Neural progenitor cell (in vitro differentiated cells): ENCODE measurements at regions not wholly inside any gene's neighbourhood (a gene's known extent, or its start where the extent isn't known, plus 50 kb on each side); places are given as distances from the start of the nearest gene placed in this dataset.

Source experiments
- DNase-seq: peaks from one replicate; pipeline ENCODE4 v3.0.0-alpha.2; 2016; ENCODE audit warnings: low spot score
- H2AFZ ChIP-seq: fragments of 200-600 bp; sonication (generic); replicated peaks from 2 replicates; pipeline ENCODE4 v1.6.1; 2016; ENCODE audit warnings: antibody characterized with exemption
- H3F3A ChIP-seq: fragments of 200-600 bp; sonication (generic); 2 replicates; pipeline ENCODE4 v1.6.1; 2016; ENCODE audit warnings: antibody characterized with exemption, low read depth
- H3K27ac ChIP-seq: fragments of 200-600 bp; sonication (generic); 2 replicates; pipeline ENCODE4 v1.5.1; 2016; ENCODE audit warnings: mild to moderate bottlenecking
- H3K27me3 ChIP-seq: fragments of 200-600 bp; sonication (generic); 2 replicates; pipeline ENCODE4 v1.6.1; 2016; ENCODE audit warnings: mild to moderate bottlenecking, moderate library complexity
- H3K36me3 ChIP-seq: fragments of 200-600 bp; sonication (generic); 2 replicates; pipeline ENCODE4 v1.5.1; 2016
- H3K4me1 ChIP-seq: fragments of 200-600 bp; sonication (generic); 2 replicates; pipeline ENCODE4 v1.6.1; 2016; ENCODE audit warnings: mixed run types
- H3K4me2 ChIP-seq: fragments of 200-600 bp; sonication (generic); 2 replicates; pipeline ENCODE4 v1.6.1; 2016
- H3K4me3 ChIP-seq: fragments of 200-600 bp; sonication (generic); 2 replicates; pipeline ENCODE4 v1.5.1; 2016
- H3K79me2 ChIP-seq: fragments of 200-600 bp; sonication (generic); 2 replicates; pipeline ENCODE4 v1.6.1; 2016; ENCODE audit warnings: low read depth
- H3K9ac ChIP-seq: fragments of 200-600 bp; sonication (generic); 2 replicates; pipeline ENCODE4 v1.6.1; 2016
- H3K9me3 ChIP-seq: fragments of 200-600 bp; sonication (generic); 2 replicates; pipeline ENCODE4 v1.5.1; 2016; ENCODE audit warnings: low read depth
- H4K20me1 ChIP-seq: fragments of 200-600 bp; sonication (generic); 2 replicates; pipeline ENCODE4 v1.6.1; 2016; ENCODE audit warnings: low read depth
- H3K27ac Mint-ChIP-seq: 3 replicates; pipeline ENCODE4 v1.8.0; 2021; ENCODE audit warnings: mixed read lengths
- H3K27me3 Mint-ChIP-seq: 2 replicates; pipeline ENCODE4 v1.8.0; 2022; ENCODE audit warnings: low read depth, mild to moderate bottlenecking, inconsistent platforms, moderate library complexity, mixed read lengths; ENCODE audit not compliant: insufficient read depth
- H3K36me3 Mint-ChIP-seq: 3 replicates; pipeline ENCODE4 v1.8.0; 2021; ENCODE audit warnings: mixed read lengths
- H3K4me1 Mint-ChIP-seq: 3 replicates; pipeline ENCODE4 v1.8.0; 2021; ENCODE audit warnings: mixed read lengths
- H3K4me3 Mint-ChIP-seq: 3 replicates; pipeline ENCODE4 v1.8.0; 2021; ENCODE audit warnings: mild to moderate bottlenecking, moderate library complexity, mixed read lengths
- H3K9me3 Mint-ChIP-seq: 3 replicates; pipeline ENCODE4 v1.8.0; 2020; ENCODE audit warnings: mixed read lengths
- CTCF ChIP-seq: fragments of 200-600 bp; sonication (generic); IDR thresholded peaks from 2 replicates; pipeline ENCODE4 v1.5.1; 2017; ENCODE audit warnings: antibody characterized with exemption, mild to moderate bottlenecking
- EZH2 ChIP-seq: fragments of 200-600 bp; sonication (generic); IDR thresholded peaks from 2 replicates; pipeline ENCODE4 v1.6.1; 2017; ENCODE audit warnings: antibody characterized with exemption, mild to moderate bottlenecking, moderate library complexity
- EZH2phosphoT487 ChIP-seq: fragments of 200-600 bp; sonication (generic); IDR thresholded peaks from 2 replicates; pipeline ENCODE4 v1.6.1; 2017; ENCODE audit warnings: antibody characterized with exemption

- Histone ChIP-seq H3K4me2 (no peak overlapping the region), H2AFZ (no peak overlapping the region), H3K27me3 (no peaks in the 10 kb centered on the region), H3K9me3 (no peaks in the 10 kb centered on the region), H3K4me3 (no peak overlapping the region), H4K20me1 (peaks cover 68% of the 10 kb centered on the region), H3K9ac (no peak overlapping the region), H3F3A (peaks cover 42% of the 10 kb centered on the region), H3K79me2 (peaks cover 100% of the 10 kb centered on the region), H3K36me3 (no peaks in the 10 kb centered on the region), H3K4me1 (peaks cover 65% of the 10 kb centered on the region), H3K27ac (no peak overlapping the region)
- TF ChIP-seq EZH2, result no peak
- TF ChIP-seq CTCF, result no peak
- Mint-ChIP-seq H3K36me3 (peaks cover 16% of the 10 kb centered on the region), H3K9me3 (no peaks in the 10 kb centered on the region), H3K27ac (peak overlapping the region; percentile 47), H3K4me1 (peaks cover 77% of the 10 kb centered on the region), H3K4me3 (no peak overlapping the region), H3K27me3 (peaks cover 2% of the 10 kb centered on the region)
- DNase-seq, result no peak
Observed at GRCh38 chr6:21738180-21739094, 144.9 kb downstream of the SOX4 start.

- no peak overlapping the region for H3K9ac ChIP-seq
- peaks cover 100% of the 10 kb centered on the region for H3K79me2 ChIP-seq
- H3K4me3 ChIP-seq, result no peak overlapping the region
- peaks cover 40% of the 10 kb centered on the region for H3F3A ChIP-seq
- H4K20me1 ChIP-seq, result peaks cover 60% of the 10 kb centered on the region
- TF ChIP-seq CTCF (no peak), EZH2 (no peak), EZH2phosphoT487 (no peak)
- Mint-ChIP-seq H3K36me3 (peaks cover 14% of the 10 kb centered on the region), H3K9me3 (no peaks in the 10 kb centered on the region), H3K4me3 (peak overlapping the region; percentile 35), H3K27me3 (peaks cover 2% of the 10 kb centered on the region), H3K4me1 (peaks cover 69% of the 10 kb centered on the region), H3K27ac (peak overlapping the region; percentile 64)
- H3K4me2 ChIP-seq, result peak overlapping the region; percentile 81
- no peaks in the 10 kb centered on the region for H3K36me3 ChIP-seq
- no peak for DNase-seq
- H3K9me3 ChIP-seq, result no peaks in the 10 kb centered on the region
- no peak overlapping the region for H2AFZ ChIP-seq
- peak overlapping the region; percentile 89 for H3K27ac ChIP-seq
- peaks cover 58% of the 10 kb centered on the region for H3K4me1 ChIP-seq
- H3K27me3 ChIP-seq, result no peaks in the 10 kb centered on the region
Observed at GRCh38 chr6:21739241-21739640, 145.7 kb downstream of the SOX4 start.

DNA sequence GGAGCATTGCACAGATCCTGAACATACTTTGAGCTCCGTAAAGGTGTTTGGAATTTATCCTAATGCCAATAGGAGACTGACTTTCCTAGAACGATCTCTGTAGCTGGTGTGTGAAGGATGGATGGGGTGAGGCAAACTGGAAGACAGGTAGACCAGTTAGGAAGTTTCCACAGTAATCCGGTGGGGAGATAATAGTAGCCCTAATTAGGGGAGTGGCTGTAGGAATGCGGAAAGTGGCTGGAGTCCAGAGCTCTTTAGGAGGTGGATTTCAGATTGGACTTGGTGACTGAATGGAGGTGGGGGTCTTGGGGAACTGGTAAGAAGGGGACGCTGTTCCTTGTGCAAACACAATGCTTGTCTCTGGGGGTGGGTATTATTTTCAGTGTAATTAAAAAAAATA is 146.3 kb downstream of the SOX4 start:
- H3K9ac ChIP-seq, result no peak overlapping the region
- H3K36me3 ChIP-seq, result no peaks in the 10 kb centered on the region
- H3K9me3 ChIP-seq, result no peaks in the 10 kb centered on the region
- H3K27me3 Mint-ChIP-seq, result peaks cover 2% of the 10 kb centered on the region
- H3K9me3 Mint-ChIP-seq, result no peaks in the 10 kb centered on the region
- H4K20me1 ChIP-seq, result peaks cover 60% of the 10 kb centered on the region
- peak overlapping the region; percentile 81 for H3K4me2 ChIP-seq
- H2AFZ ChIP-seq, result no peak overlapping the region
- no peaks in the 10 kb centered on the region for H3K27me3 ChIP-seq
- DNase-seq, result peak; percentile 68
- H3K4me1 Mint-ChIP-seq, result peaks cover 66% of the 10 kb centered on the region
- H3K27ac ChIP-seq, result peak overlapping the region; percentile 89
- no peak for TF ChIP-seq EZH2phosphoT487
- no peak for TF ChIP-seq CTCF
- TF ChIP-seq EZH2, result no peak
- peaks cover 58% of the 10 kb centered on the region for H3K4me1 ChIP-seq
- peaks cover 14% of the 10 kb centered on the region for H3K36me3 Mint-ChIP-seq
- H3K27ac Mint-ChIP-seq, result peak overlapping the region; percentile 91
- peak overlapping the region; percentile 36 for H3K4me3 ChIP-seq
- peaks cover 100% of the 10 kb centered on the region for H3K79me2 ChIP-seq
- H3F3A ChIP-seq, result peaks cover 40% of the 10 kb centered on the region
- peak overlapping the region; percentile 41 for H3K4me3 Mint-ChIP-seq
